Stomach (tissue), 8 donors: ENCODE measurements at regions not wholly inside any gene's neighbourhood (a gene's known extent, or its start where the extent isn't known, plus 50 kb on each side); places are given as distances from the start of the nearest gene placed in this dataset.

Source experiments
- DNase-seq, 2 donors: peaks; one replicate each; pipeline versions ENCODE4 v3.0.0 to v3.0.0-alpha.2; 2013 to 2019
- H3K27ac ChIP-seq, 5 donors: fragments of 200-600 bp in 4 of 5; sonication (generic) in 4 of 5; one replicate each; pipeline ENCODE4 v1.5.1; 2013 to 2019; ENCODE audit warnings: mild to moderate bottlenecking in 1 of 5, moderate library complexity in 1 of 5
- H3K27me3 ChIP-seq, 3 donors: fragments of 200-600 bp; sonication (generic); one replicate each; pipeline ENCODE4 v1.5.1; 2017 to 2019; ENCODE audit warnings: mixed run types in 1 of 3
- H3K36me3 ChIP-seq, 4 donors: fragments of 200-600 bp; sonication (generic); 1 replicate in 3 of 4; 2 replicates in 1 of 4; pipeline ENCODE4 v1.5.1; 2016 to 2019
- H3K4me1 ChIP-seq, 4 donors: fragments of 200-600 bp; sonication (generic); one replicate each; pipeline ENCODE4 v1.5.1; 2016 to 2019
- H3K4me3 ChIP-seq, 4 donors: fragments of 200-600 bp; sonication (generic) in 3 of 4; one replicate each; pipeline ENCODE4 v1.5.1; 2016 to 2019; ENCODE audit warnings: mild to moderate bottlenecking in 1 of 4
- H3K9me3 ChIP-seq, 4 donors: fragments of 200-600 bp; sonication (generic); one replicate each; pipeline ENCODE4 v1.5.1; 2016 to 2019
- CTCF ChIP-seq, 7 experiments: fragments of 450-650 bp in 4 of 7; fragments of 200-600 bp in 3 of 7; sonication (generic) in 3 of 7; IDR thresholded peaks; one replicate each; pipeline ENCODE4 v1.5.1; 2016 to 2019; ENCODE audit warnings: antibody characterized with exemption in 7 of 7, control low read depth in 2 of 7, mild to moderate bottlenecking in 1 of 7
- EP300 ChIP-seq: sonication (generic); formaldehyde crosslinking; IDR thresholded peaks from one replicate; pipeline ENCODE4 v1.6.1; 2017; ENCODE audit warnings: antibody characterized with exemption
- POLR2A ChIP-seq, 4 donors: fragments of 450-650 bp; IDR thresholded peaks; one replicate each; pipeline ENCODE4 v1.6.1; 2016; ENCODE audit warnings: antibody characterized with exemption in 4 of 4, control low read depth in 2 of 4, mild to moderate bottlenecking in 1 of 4, moderate library complexity in 1 of 4
- POLR2AphosphoS5 ChIP-seq, 3 donors: sonication (generic); formaldehyde crosslinking; IDR thresholded peaks; one replicate each; pipeline ENCODE4 v1.6.1; 2016; ENCODE audit warnings: antibody characterized with exemption in 3 of 3
- WGBS, 5 donors: extraction: QIAGEN DNeasy Blood & Tissue Kit in 3 of 5; methylation state at CpG; one replicate each; pipeline versions ENCODE4 v1.1.5 to v1.1.7; 2013 to 2018; 5-methylcytosine and 5-hydroxymethylcytosine counted together
- intact Hi-C: fragments of 100-400 bp; cut with DNase I; formaldehyde crosslinking; loops from one replicate; pipeline ENCODE4 v1.15.1; 2023; ENCODE audit warnings: low total_unique reads
- donor health status: healthy with polysubstance abuse.
- donor health status: Bipolar disorder and iron deficiency.
- donor health status: healthy.

- intact Hi-C loops = no loop called here
- 50 to 65% (median 53%) methylated on average over 3 of the region's 3 CpGs for WGBS, 5 donors
- Histone ChIP-seq H3K36me3 (no peaks in the 10 kb centered on the region), H3K27me3 (no peaks in the 10 kb centered on the region), H3K4me1 (peaks cover 0 to 19% (median 12%) of the 10 kb centered on the region in 4 donors), H3K27ac (peak overlapping the region in 2 of 5 donors; percentile 7 to 11), H3K9me3 (peaks cover 0 to 7% (median 0%) of the 10 kb centered on the region in 4 donors), H3K4me3 (no peak overlapping the region)
- TF ChIP-seq CTCF (IDR thresholded peaks at IDR 0.05) (no peak), EP300 (no peak), POLR2A (IDR thresholded peaks at IDR 0.05) (no peak), POLR2AphosphoS5 (IDR thresholded peaks at IDR 0.05) (no peak)
- no peak for DNase-seq
Measured at GRCh38 chr13:33744589-33745369, 73.2 kb upstream of the RFC3 start.

- Histone ChIP-seq H3K4me1 (peaks cover 0 to 19% (median 12%) of the 10 kb centered on the region in 4 donors), H3K9me3 (peaks cover 0 to 7% (median 0%) of the 10 kb centered on the region in 4 donors), H3K4me3 (no peak overlapping the region), H3K27me3 (no peaks in the 10 kb centered on the region), H3K36me3 (no peaks in the 10 kb centered on the region), H3K27ac (peak overlapping the region in 2 of 5 donors; percentile 7 to 11)
- 63 to 76% (median 68%) methylated on average over 7 of the region's 7 CpGs for WGBS, 5 donors
- intact Hi-C loops = no loop called here
- DNase-seq = no peak
- TF ChIP-seq CTCF (IDR thresholded peaks at IDR 0.05) = no peak
- no peak for TF ChIP-seq EP300
- no peak for TF ChIP-seq POLR2A (IDR thresholded peaks at IDR 0.05)
- TF ChIP-seq POLR2AphosphoS5 (IDR thresholded peaks at IDR 0.05) = no peak
Measured at GRCh38 chr13:33745370-33746324, 72.3 kb upstream of the RFC3 start.

- WGBS, 5 donors = 94 to 96% (median 95%) methylated on average over 2 of the region's 2 CpGs
- H3K4me1 ChIP-seq = peaks cover 0 to 19% (median 12%) of the 10 kb centered on the region in 4 donors
- no peaks in the 10 kb centered on the region for H3K27me3 ChIP-seq
- intact Hi-C loops = no loop called here
- no peak overlapping the region for H3K4me3 ChIP-seq
- DNase-seq = no peak
- TF ChIP-seq CTCF (IDR thresholded peaks at IDR 0.05) = no peak
- no peaks in the 10 kb centered on the region for H3K36me3 ChIP-seq
- peaks cover 0 to 7% (median 0%) of the 10 kb centered on the region in 4 donors for H3K9me3 ChIP-seq
- no peak overlapping the region for H3K27ac ChIP-seq
Measured at GRCh38 chr13:33746867-33747266, 71.1 kb upstream of the RFC3 start.

GRCh38 chr13:33751151-33751550, 66.8 kb upstream of the RFC3 start:
- no peaks in the 10 kb centered on the region for H3K27me3 ChIP-seq
- no peak for DNase-seq
- no peak overlapping the region for H3K27ac ChIP-seq
- intact Hi-C loops = no loop called here
- no peaks in the 10 kb centered on the region for H3K4me1 ChIP-seq
- H3K36me3 ChIP-seq = no peaks in the 10 kb centered on the region
- H3K4me3 ChIP-seq = no peak overlapping the region
- TF ChIP-seq POLR2AphosphoS5 (IDR thresholded peaks at IDR 0.05) (no peak), POLR2A (IDR thresholded peaks at IDR 0.05) (no peak), EP300 (no peak), CTCF (IDR thresholded peaks at IDR 0.05) (no peak)
- 39 to 60% (median 50%) methylated on average over 2 of the region's 2 CpGs for WGBS, 5 donors
- peaks cover 0 to 7% (median 0%) of the 10 kb centered on the region in 4 donors for H3K9me3 ChIP-seq
